ENCODE measurements at regions not wholly inside any gene's neighbourhood (a gene's known extent, or its start where the extent isn't known, plus 50 kb on each side); places are given as distances from the start of the nearest gene placed in this dataset.

- 92 to 95% (median 94%) methylated on average over 2 of the region's 2 CpGs for WGBS, 3 donors
- no peak for ATAC-seq
Measured at GRCh38 chr3:106251160-106251892, 382.5 kb upstream of the CBLB start.

GRCh38 chr3:106255870-106256248 is 387.0 kb upstream of the CBLB start:
- Histone ChIP-seq H3K27ac (no peak overlapping the region), H3K27me3 (ENCODE audit: insufficient read depth in 3 of 3, low read length in 2 of 3) (no peaks in the 10 kb centered on the region), H3K4me1 (no peaks in the 10 kb centered on the region), H3K36me3 (ENCODE audit: insufficient read depth in 1 of 2, low read depth in 1 of 2) (no peaks in the 10 kb centered on the region), H3K9me3 (no peaks in the 10 kb centered on the region), H3K4me3 (no peak overlapping the region)
- WGBS, 3 donors: 85 to 88% (median 88%) methylated on average over 5 to 6 of the region's 6 CpGs
- TF ChIP-seq, protein P1, sequence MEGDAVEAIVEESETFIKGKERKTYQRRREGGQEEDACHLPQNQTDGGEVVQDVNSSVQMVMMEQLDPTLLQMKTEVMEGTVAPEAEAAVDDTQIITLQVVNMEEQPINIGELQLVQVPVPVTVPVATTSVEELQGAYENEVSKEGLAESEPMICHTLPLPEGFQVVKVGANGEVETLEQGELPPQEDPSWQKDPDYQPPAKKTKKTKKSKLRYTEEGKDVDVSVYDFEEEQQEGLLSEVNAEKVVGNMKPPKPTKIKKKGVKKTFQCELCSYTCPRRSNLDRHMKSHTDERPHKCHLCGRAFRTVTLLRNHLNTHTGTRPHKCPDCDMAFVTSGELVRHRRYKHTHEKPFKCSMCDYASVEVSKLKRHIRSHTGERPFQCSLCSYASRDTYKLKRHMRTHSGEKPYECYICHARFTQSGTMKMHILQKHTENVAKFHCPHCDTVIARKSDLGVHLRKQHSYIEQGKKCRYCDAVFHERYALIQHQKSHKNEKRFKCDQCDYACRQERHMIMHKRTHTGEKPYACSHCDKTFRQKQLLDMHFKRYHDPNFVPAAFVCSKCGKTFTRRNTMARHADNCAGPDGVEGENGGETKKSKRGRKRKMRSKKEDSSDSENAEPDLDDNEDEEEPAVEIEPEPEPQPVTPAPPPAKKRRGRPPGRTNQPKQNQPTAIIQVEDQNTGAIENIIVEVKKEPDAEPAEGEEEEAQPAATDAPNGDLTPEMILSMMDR (IDR thresholded peaks at IDR 0.05): no peak
- intact Hi-C loops (cut with DNase I): no loop called here
- ATAC-seq (no peak), DNase-seq (no peak)

More at GRCh38 chr3:106251160-106251892, 382.5 kb upstream of the CBLB start:
- H3K27ac ChIP-seq: no peak overlapping the region
- H3K27me3 ChIP-seq (ENCODE audit: insufficient read depth in 3 of 3, low read length in 2 of 3): no peaks in the 10 kb centered on the region
- no peak overlapping the region for H3K4me3 ChIP-seq
- no peaks in the 10 kb centered on the region for H3K36me3 ChIP-seq (ENCODE audit: insufficient read depth in 1 of 2, low read depth in 1 of 2)
- TF ChIP-seq, protein P1 (IDR thresholded peaks at IDR 0.05): peak; percentile 20
- no peak for DNase-seq
- no peaks in the 10 kb centered on the region for H3K9me3 ChIP-seq
- no peaks in the 10 kb centered on the region for H3K4me1 ChIP-seq
- intact Hi-C loops (cut with DNase I): no loop called here

DNA sequence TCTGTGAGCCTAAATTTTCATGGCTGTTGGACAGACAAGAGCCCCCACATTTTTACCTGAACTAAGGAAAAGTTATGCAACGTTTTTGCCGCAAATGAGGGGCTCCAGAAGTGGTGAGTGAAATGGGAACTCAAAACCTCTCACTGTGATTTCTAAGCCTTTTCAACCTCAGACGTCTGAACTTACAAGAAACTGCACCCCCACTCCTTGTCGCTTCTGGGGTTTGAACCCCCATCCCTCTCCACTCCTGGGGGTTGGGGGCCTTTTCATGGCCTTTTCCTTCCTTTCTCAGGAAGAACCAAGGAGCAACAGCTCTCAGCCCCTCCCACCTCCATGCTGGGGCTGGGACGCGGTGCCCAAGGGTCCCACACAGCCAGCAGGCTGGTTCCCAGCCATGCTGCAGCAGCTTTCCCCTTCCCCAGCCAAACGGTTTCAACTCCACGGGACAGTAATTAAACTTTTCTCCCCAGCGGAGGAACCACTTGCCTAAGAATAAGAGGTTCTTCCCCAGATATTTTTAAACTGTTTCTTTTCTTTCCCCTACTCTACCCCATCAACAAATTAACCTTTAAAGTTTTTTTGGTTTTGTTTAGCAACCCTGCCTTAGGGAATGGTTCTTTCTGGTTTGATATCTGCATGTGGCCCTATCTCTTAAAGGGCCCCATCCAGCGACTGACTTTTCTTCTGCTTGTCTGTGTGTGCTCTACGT is 387.6 kb upstream of the CBLB start:
- Histone ChIP-seq H3K4me1 (no peaks in the 10 kb centered on the region), H3K9me3 (no peaks in the 10 kb centered on the region), H3K27ac (no peak overlapping the region), H3K36me3 (ENCODE audit: insufficient read depth in 1 of 2, low read depth in 1 of 2) (no peaks in the 10 kb centered on the region), H3K27me3 (ENCODE audit: insufficient read depth in 3 of 3, low read length in 2 of 3) (no peaks in the 10 kb centered on the region), H3K4me3 (no peak overlapping the region)
- TF ChIP-seq, protein P1 (IDR thresholded peaks at IDR 0.05): no peak
- WGBS, 3 donors: 80 to 84% (median 81%) methylated on average over 11 of the region's 11 CpGs
- ATAC-seq (no peak), DNase-seq (no peak)
- intact Hi-C loops (cut with DNase I): no loop called here

GRCh38 chr3:106257172-106257571 is 388.4 kb upstream of the CBLB start:
- DNase-seq (no peak), ATAC-seq (no peak)
- no peaks in the 10 kb centered on the region for H3K4me1 ChIP-seq
- WGBS, 3 donors: 90 to 99% (median 91%) methylated on average over 3 of the region's 3 CpGs
- H3K4me3 ChIP-seq: no peak overlapping the region
- no peaks in the 10 kb centered on the region for H3K9me3 ChIP-seq
- H3K27ac ChIP-seq: no peak overlapping the region
- intact Hi-C loops (cut with DNase I): no loop called here
- TF ChIP-seq, protein P1 (IDR thresholded peaks at IDR 0.05): no peak
- no peaks in the 10 kb centered on the region for H3K36me3 ChIP-seq (ENCODE audit: insufficient read depth in 1 of 2, low read depth in 1 of 2)
- H3K27me3 ChIP-seq (ENCODE audit: insufficient read depth in 3 of 3, low read length in 2 of 3): no peaks in the 10 kb centered on the region
